ENCODE measurements at regions not wholly inside any gene's neighbourhood (a gene's known extent, or its start where the extent isn't known, plus 50 kb on each side); places are given as distances from the start of the nearest gene placed in this dataset.

GRCh38 chr11:128200467-128200866 is 386.9 kb downstream of the ETS1 start:
- DNase-seq (ENCODE audit: low read depth in 4 of 4, low spot score in 3 of 4), result no peak

DNA sequence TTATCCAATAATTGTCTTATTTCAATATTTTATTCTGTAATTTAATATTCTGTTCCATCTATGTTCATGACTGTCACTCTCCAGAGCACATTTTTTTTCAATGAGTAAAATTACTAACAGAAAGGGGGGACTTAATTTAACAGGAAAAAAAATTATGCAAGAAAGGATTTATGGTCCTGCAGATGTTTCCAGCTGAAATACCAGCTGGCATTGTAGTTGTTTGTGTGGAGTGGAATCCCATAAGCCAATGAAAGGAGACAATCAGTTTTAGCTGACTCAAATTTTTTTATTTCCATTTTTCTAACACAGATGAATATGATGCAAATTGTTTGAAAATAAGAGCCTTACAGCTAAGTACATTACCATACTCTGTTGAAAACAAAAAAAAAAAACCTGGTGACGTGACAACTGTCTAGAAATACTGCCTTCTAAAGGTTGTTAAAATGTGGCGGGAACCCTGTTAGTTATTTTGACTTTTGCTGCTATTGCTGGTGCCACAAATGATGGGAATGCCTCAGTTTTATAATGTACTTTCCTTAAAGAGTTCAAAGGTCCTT is 389.1 kb downstream of the ETS1 start:
- no peak for DNase-seq (ENCODE audit: low read depth in 4 of 4, low spot score in 3 of 4)

DNA sequence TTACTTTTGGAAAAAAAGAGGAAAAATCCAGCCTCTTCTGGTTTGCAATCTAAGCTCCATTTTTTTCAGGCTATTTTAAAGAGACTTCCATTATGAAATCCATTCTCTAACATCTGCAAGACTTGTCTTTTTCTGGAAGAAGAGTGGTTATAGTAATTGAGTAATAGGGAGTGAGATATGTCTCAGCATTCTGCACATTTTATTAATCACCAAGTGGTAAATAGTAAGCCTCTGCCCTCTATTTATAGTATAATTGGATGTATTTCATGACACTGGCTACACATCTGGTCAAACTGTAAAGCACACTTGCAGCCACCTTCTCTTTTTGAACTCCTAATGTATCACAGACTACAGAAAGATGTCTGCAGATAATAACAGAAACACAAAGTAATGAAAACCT is 391.1 kb downstream of the ETS1 start:
- no peak for DNase-seq (ENCODE audit: low read depth in 4 of 4, low spot score in 3 of 4)

- DNase-seq (ENCODE audit: low read depth in 4 of 4, low spot score in 3 of 4), result no peak
Observed at GRCh38 chr11:128195756-128196155, 391.6 kb downstream of the ETS1 start.

- no peak for DNase-seq (ENCODE audit: low read depth in 4 of 4, low spot score in 3 of 4)
Observed at GRCh38 chr11:128195057-128195751, 392.2 kb downstream of the ETS1 start.

DNA sequence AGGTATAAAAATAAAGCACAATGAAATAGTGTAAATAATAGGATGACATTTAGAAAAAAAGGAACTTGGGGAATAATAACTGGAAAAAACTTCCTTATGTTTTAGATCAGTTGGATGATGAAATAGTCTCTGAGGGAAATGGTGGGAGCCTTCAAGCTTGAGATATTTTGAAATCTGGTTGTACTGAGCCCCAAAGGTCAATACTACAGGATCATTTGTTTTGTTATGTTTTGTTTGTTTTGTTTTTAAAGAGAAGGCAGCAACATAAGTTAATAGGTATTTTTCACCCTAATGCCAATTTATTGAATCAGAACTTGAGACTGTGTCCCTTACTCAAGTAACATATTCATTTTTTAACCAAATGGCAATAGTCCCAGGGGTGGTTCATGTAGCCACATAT is 393.1 kb downstream of the ETS1 start:
- DNase-seq (ENCODE audit: low read depth in 4 of 4, low spot score in 3 of 4), result no peak

- DNase-seq (ENCODE audit: low read depth in 4 of 4, low spot score in 3 of 4), result no peak
Observed at GRCh38 chr11:128193615-128194014, 393.7 kb downstream of the ETS1 start.

GRCh38 chr11:128190312-128190711 is 397.0 kb downstream of the ETS1 start:
- DNase-seq (ENCODE audit: low read depth in 4 of 4, low spot score in 3 of 4), result no peak

DNA sequence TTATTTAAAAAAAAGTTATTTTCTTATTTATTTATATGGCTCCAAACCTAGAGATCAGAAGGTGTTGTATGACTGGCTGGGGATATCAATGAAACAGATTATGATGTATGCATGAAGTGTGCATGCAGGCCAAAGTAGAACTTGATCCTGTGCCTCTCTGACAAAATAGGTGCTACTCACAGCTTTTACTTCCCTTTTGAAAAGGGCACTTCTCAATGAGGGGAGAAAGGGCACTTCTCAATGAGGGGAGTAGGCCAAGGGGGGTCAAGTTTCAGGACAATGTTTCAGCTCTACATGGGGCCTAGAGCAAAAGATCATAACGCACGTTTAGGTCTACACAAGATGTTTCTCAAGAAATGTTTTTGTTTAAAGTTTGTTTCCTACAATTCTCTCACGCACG is 397.5 kb downstream of the ETS1 start:
- DNase-seq (ENCODE audit: low read depth in 4 of 4, low spot score in 3 of 4), result no peak

GRCh38 chr11:128188346-128189004 is 398.9 kb downstream of the ETS1 start:
- DNase-seq (ENCODE audit: low read depth in 4 of 4, low spot score in 3 of 4), result no peak

DNA sequence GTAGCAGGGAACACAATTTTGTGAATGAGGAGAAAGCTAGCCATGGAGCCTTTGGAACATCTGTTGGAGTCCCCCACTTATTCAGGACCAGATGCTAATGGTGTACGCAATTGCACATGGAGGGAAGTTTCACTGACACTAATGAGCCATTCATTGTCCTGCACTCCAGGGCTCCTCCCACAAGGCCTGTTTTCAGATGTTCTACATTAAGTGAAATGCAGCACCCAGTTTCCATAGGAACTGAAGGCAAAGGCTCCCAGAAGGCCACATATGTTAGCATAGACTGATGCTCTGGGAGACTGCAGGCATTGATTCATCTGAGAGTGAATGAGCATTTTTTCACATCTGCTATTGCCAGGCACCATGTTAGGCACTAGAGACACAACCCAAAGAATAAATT is 399.5 kb downstream of the ETS1 start:
- no peak for DNase-seq (ENCODE audit: low read depth in 4 of 4, low spot score in 3 of 4)

DNA sequence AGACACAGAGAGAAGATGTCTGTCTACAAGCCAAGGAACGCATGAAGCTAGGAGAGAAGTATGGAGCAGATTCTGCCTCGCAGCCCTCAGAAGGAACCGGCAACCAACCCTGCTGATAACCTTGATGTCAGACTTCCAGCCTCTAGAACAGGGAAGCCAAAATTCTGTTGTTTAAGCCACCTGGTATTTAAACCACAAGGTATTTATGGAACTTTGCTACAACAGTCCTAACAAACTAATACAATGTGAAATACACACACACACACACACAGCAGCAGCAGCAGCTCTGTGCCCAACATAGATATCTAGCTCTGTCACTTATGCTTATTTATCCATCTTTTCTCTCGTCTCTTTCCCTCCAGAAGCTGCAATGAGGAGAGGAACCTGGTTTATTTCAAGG is 400.0 kb downstream of the ETS1 start:
- DNase-seq (ENCODE audit: low read depth in 4 of 4, low spot score in 3 of 4), result no peak

- DNase-seq (ENCODE audit: low read depth in 4 of 4, low spot score in 3 of 4), result no peak
Observed at GRCh38 chr11:128184981-128185380, 402.4 kb downstream of the ETS1 start.

- no peak for DNase-seq (ENCODE audit: low read depth in 4 of 4, low spot score in 3 of 4)
Observed at GRCh38 chr11:128182844-128183243, 404.5 kb downstream of the ETS1 start.

DNA sequence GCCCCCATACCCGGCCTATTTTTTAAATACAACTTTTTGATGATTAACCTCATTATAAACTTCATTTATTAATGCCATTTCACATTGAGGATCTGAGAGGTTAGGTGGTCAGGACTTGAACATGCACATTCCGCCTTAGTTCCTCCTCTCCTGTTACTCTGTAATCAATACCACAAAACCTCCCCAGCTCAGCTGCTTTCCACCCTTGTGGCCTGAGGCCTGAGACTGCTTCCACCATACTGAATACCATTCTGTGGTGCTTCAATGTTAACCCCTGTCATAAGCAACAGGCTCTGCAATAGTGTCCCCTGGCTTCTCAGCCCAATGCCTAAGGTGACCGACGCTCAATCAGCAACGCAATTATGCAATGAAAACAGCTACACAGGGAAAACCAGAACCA is 405.4 kb downstream of the ETS1 start:
- no peak for DNase-seq (ENCODE audit: low read depth in 4 of 4, low spot score in 3 of 4)

DNA sequence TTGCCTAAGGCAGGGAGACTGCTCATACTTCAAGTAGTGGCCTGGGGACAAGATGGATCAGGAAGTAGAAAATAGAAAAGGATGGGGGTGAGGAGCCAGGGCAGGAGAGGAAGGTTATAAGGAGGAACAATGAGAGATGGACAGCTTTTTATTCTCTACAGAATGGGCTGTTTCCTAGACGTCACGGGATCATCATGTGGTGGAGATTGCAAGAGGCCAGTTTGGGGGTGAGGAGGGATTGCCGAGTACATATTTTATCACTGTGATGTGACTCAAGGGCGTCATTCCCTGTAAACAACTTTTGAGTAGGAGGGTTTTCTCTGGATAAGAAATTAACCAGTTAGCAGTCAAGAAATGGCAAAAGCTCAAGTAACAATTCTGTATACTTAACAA is 406.3 kb downstream of the ETS1 start:
- no peak for DNase-seq (ENCODE audit: low read depth in 4 of 4, low spot score in 3 of 4)

DNA sequence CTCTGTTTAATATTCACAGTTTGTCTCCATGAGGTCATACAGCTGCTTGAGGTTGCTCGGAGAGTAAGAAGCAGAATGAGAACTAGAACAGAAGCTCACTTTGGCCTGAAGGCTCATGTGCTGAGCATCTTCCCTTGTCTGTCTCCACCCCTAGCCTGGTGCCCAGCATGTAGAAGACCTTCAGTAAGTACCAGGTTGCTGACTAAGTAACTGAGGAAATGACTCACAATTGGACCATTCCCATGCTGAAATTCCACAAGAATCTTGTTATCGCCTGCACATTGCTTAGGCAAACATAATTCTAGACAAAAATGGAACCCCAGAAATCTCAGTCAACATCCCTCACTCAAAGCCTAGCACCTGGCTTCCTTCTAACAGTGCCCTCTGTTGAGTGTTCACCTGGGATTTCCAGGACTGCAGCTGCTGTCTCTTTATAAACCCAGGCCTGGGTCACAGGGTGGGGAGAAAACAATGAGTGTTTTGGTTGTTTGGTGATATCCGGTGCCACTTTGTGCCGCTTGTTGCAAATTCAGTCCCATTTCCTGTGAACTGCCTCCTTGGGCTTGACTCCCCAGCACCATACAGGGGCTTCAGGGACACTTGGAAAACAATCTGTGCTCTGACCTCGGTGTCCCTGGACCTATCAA is 406.8 kb downstream of the ETS1 start:
- DNase-seq (ENCODE audit: low read depth in 4 of 4, low spot score in 3 of 4), result no peak

DNA sequence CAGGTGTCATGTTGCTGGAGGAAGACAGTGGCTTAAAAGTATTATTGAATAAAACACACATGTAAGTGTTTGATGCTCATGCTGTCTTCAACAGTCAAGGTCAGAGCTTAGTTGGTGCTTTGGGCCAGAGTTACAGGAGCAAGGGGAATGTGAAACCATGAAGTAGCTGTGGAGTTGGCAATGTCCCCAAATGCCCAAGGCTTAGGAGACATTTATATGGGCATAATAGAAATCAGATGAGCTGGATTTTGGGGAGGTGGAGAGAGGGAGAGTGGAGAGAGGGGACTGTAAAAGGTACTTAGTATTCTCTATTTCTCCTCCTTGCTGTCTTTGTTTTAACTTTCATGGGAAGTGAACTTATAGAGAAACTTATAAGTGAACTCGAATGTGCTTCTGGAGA is 407.8 kb downstream of the ETS1 start:
- DNase-seq (ENCODE audit: low read depth in 4 of 4, low spot score in 3 of 4), result no peak

DNA sequence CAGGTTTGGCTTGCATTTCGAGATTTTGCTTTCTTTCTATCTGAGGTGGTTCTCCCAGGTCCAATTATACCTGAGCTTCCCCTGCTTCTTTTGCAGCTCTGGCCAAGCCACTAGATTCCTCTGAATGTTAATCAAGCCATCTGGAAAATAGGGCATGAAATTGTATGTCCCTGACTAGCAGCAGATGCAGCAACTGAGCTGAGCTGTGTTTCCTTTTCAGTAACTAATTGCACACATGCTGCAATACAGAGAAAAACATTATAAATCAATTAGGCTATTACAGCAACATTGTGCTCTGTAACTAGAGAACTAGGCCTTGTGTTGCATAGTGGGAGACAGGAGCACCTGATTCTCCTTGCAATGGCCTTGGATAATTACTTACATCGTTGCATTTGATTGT is 408.3 kb downstream of the ETS1 start:
- DNase-seq (ENCODE audit: low read depth in 4 of 4, low spot score in 3 of 4), result no peak

- no peak for DNase-seq (ENCODE audit: low read depth in 4 of 4, low spot score in 3 of 4)
Observed at GRCh38 chr11:128174465-128175291, 412.7 kb downstream of the ETS1 start.

Data from right renal pelvis (tissue), 4 donors.